Ishikawa (cell line): ENCODE measurements at regions not wholly inside any gene's neighbourhood (a gene's known extent, or its start where the extent isn't known, plus 50 kb on each side); places are given as distances from the start of the nearest gene placed in this dataset.

ENCODE experiments used
- EP300 ChIP-seq: IDR thresholded peaks from 2 replicates; pipeline ENCODE4 v1.6.1; 2012; ENCODE audit warnings: borderline replicate concordance
- RAD21 ChIP-seq: IDR thresholded peaks from 2 replicates; pipeline ENCODE4 v1.6.1; 2012; ENCODE audit warnings: low read depth
- REST ChIP-seq: IDR thresholded peaks from 2 replicates; pipeline ENCODE4 v1.6.1; 2012; ENCODE audit warnings: low read depth, mild to moderate bottlenecking
- TCF12 ChIP-seq: IDR thresholded peaks from 2 replicates; pipeline ENCODE4 v1.6.1; 2012; ENCODE audit warnings: low read depth
- TEAD4 ChIP-seq: IDR thresholded peaks from 2 replicates; pipeline ENCODE4 v1.6.1; 2012
- YY1 ChIP-seq: IDR thresholded peaks from 2 replicates; pipeline ENCODE4 v1.6.1; 2012; ENCODE audit warnings: low read depth

GRCh38 chr1:96306809-96307560, 414.6 kb upstream of the PTBP2 start:
- TF ChIP-seq RAD21 = no peak
- no peak for TF ChIP-seq YY1
- no peak for TF ChIP-seq REST
- TF ChIP-seq EP300 = no peak
- TF ChIP-seq TCF12 = no peak
- no peak for TF ChIP-seq TEAD4
